Testis (tissue), 2 donors: ENCODE measurements at regions not wholly inside any gene's neighbourhood (a gene's known extent, or its start where the extent isn't known, plus 50 kb on each side); places are given as distances from the start of the nearest gene placed in this dataset.
"Not testable (repeated sequence)": the region's sequence is repeated elsewhere in the genome, so short reads cannot be mapped to it uniquely, and the experiment has no call there.

Experiments
- POLR2A ChIP-seq: fragments of 450-650 bp; IDR thresholded peaks from one replicate; pipeline ENCODE4 v1.6.1; 2017; ENCODE audit warnings: antibody characterized with exemption, mild to moderate bottlenecking, moderate library complexity
- TF ChIP-seq, protein P1 (sequence below), 3 experiments: fragments of 450-650 bp in 2 of 3; fragments of 200-600 bp in 1 of 3; sonication (generic) in 1 of 3; IDR thresholded peaks; one replicate each; pipeline ENCODE4 v1.5.1; 2016 to 2019; ENCODE audit warnings: antibody characterized with exemption in 3 of 3, mild to moderate bottlenecking in 2 of 3, moderate library complexity in 1 of 3

DNA sequence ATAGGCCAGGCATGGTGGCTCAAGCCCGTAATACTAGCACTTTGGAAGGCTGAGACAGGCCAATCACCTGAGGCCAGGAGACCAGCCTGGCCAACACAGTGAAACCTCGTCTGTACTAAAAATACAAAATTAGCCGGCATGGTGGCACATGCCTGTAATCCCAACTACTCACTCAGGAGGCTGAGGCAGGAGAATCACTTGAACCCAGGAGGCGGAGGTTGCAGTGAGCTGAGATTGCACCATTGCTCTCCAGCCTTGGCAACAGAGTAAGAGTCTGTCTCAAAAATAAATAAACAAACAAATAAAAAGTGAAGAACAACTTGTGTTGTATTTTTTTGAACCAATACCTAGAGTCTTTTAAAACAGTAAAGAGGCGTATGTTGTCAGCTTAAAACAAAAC is 212.1 kb downstream of the PTPRC start:
- TF ChIP-seq, protein P1, sequence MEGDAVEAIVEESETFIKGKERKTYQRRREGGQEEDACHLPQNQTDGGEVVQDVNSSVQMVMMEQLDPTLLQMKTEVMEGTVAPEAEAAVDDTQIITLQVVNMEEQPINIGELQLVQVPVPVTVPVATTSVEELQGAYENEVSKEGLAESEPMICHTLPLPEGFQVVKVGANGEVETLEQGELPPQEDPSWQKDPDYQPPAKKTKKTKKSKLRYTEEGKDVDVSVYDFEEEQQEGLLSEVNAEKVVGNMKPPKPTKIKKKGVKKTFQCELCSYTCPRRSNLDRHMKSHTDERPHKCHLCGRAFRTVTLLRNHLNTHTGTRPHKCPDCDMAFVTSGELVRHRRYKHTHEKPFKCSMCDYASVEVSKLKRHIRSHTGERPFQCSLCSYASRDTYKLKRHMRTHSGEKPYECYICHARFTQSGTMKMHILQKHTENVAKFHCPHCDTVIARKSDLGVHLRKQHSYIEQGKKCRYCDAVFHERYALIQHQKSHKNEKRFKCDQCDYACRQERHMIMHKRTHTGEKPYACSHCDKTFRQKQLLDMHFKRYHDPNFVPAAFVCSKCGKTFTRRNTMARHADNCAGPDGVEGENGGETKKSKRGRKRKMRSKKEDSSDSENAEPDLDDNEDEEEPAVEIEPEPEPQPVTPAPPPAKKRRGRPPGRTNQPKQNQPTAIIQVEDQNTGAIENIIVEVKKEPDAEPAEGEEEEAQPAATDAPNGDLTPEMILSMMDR (IDR thresholded peaks at IDR 0.05): not testable (repeated sequence)
- TF ChIP-seq POLR2A: not testable (repeated sequence)
